ENCODE measurements at regions not wholly inside any gene's neighbourhood (a gene's known extent, or its start where the extent isn't known, plus 50 kb on each side); places are given as distances from the start of the nearest gene placed in this dataset.
A peak's percentile ranks its signal among the peaks of the same experiment; 100 is the strongest.

- TF ChIP-seq PATZ1 (CRISPR knock-in tag; IDR thresholded peaks at IDR 0.05; ENCODE audit: borderline replicate concordance) (no peak), TCF4 (CRISPR knock-in tag; IDR thresholded peaks at IDR 0.05; ENCODE audit: borderline replicate concordance) (no peak), ZC3H10 (CRISPR knock-in tag; IDR thresholded peaks at IDR 0.05) (no peak), RARB (CRISPR knock-in tag; IDR thresholded peaks at IDR 0.05) (no peak), ZNF8 (CRISPR knock-in tag; IDR thresholded peaks at IDR 0.05) (no peak), ZFP30 (CRISPR knock-in tag; IDR thresholded peaks at IDR 0.05) (no peak), ESRRG (CRISPR knock-in tag; IDR thresholded peaks at IDR 0.05) (no peak), CSDC2 (CRISPR knock-in tag; IDR thresholded peaks at IDR 0.05) (no peak), TOX (CRISPR knock-in tag; IDR thresholded peaks at IDR 0.05; ENCODE audit: borderline replicate concordance) (no peak), OSR1 (CRISPR knock-in tag; IDR thresholded peaks at IDR 0.05) (no peak), ARNTL (CRISPR knock-in tag; IDR thresholded peaks at IDR 0.05; ENCODE audit: borderline replicate concordance, low read depth) (no peak), ZNF565 (CRISPR knock-in tag; conservative IDR thresholded peaks at IDR 0.05; ENCODE audit: low read depth) (no peak), PPARA (CRISPR knock-in tag; IDR thresholded peaks at IDR 0.05; ENCODE audit: borderline replicate concordance) (no peak)
- TF ChIP-seq, protein P1, sequence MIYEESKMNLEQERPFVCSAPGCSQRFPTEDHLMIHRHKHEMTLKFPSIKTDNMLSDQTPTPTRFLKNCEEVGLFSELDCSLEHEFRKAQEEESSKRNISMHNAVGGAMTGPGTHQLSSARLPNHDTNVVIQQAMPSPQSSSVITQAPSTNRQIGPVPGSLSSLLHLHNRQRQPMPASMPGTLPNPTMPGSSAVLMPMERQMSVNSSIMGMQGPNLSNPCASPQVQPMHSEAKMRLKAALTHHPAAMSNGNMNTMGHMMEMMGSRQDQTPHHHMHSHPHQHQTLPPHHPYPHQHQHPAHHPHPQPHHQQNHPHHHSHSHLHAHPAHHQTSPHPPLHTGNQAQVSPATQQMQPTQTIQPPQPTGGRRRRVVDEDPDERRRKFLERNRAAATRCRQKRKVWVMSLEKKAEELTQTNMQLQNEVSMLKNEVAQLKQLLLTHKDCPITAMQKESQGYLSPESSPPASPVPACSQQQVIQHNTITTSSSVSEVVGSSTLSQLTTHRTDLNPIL (CRISPR knock-in tag; IDR thresholded peaks at IDR 0.05; ENCODE audit: low read depth): no peak
Observed at GRCh38 chr3:46080124-46080968, 53.1 kb upstream of the XCR1 start (continued).

- TF ChIP-seq ZFP3 (CRISPR knock-in tag; IDR thresholded peaks at IDR 0.05) (no peak), OSR1 (CRISPR knock-in tag; IDR thresholded peaks at IDR 0.05) (no peak), ZNF8 (CRISPR knock-in tag; IDR thresholded peaks at IDR 0.05) (no peak)
- peak; percentile 99 for ATAC-seq
Observed at GRCh38 chr3:46078712-46079400, 51.6 kb upstream of the XCR1 start.
